ENCODE measurements at regions not wholly inside any gene's neighbourhood (a gene's known extent, or its start where the extent isn't known, plus 50 kb on each side); places are given as distances from the start of the nearest gene placed in this dataset.

GRCh38 chr7:46407125-46407524, 486.1 kb upstream of the IGFBP3 start:
- no peaks in the 10 kb centered on the region for H3K36me3 ChIP-seq
- DNase-seq (ENCODE audit: low spot score) = no peak
- WGBS = 35% methylated on average over 1 of the region's 1 CpG
- H3K4me1 ChIP-seq (replicated peaks) = no peaks in the 10 kb centered on the region
- H3K27me3 ChIP-seq (replicated peaks; ENCODE audit: insufficient read depth) = no peaks in the 10 kb centered on the region
- no peak for TF ChIP-seq POLR2A (IDR thresholded peaks at IDR 0.05)
- no peak for TF ChIP-seq CTCF (IDR thresholded peaks at IDR 0.05)
- no peak for TF ChIP-seq POLR2AphosphoS5 (IDR thresholded peaks at IDR 0.05)
- no peak overlapping the region for H3K27ac ChIP-seq
- H3K4me3 ChIP-seq = no peak overlapping the region
- intact Hi-C loops (cut with DNase I) = no loop called here
- H3K9me3 ChIP-seq = no peaks in the 10 kb centered on the region

GRCh38 chr7:46397591-46397990, 476.5 kb upstream of the IGFBP3 start:
- 62% methylated on average over 3 of the region's 3 CpGs for WGBS

GRCh38 chr7:46396481-46396880, 475.4 kb upstream of the IGFBP3 start:
- Histone ChIP-seq H3K9me3 (no peaks in the 10 kb centered on the region), H3K36me3 (no peaks in the 10 kb centered on the region), H3K4me3 (no peak overlapping the region), H3K4me1 (replicated peaks) (no peaks in the 10 kb centered on the region), H3K27me3 (replicated peaks; ENCODE audit: insufficient read depth) (no peaks in the 10 kb centered on the region), H3K27ac (no peak overlapping the region)
- 35% methylated on average over 7 of the region's 7 CpGs for WGBS
- TF ChIP-seq POLR2A (IDR thresholded peaks at IDR 0.05) (no peak), CTCF (IDR thresholded peaks at IDR 0.05) (no peak), POLR2AphosphoS5 (IDR thresholded peaks at IDR 0.05) (no peak)
- intact Hi-C loops (cut with DNase I) = no loop called here
- no peak for DNase-seq (ENCODE audit: low spot score)

More at GRCh38 chr7:46397591-46397990, 476.5 kb upstream of the IGFBP3 start:
- DNase-seq (ENCODE audit: low spot score) = no peak
- no peaks in the 10 kb centered on the region for H3K4me1 ChIP-seq (replicated peaks)
- H3K36me3 ChIP-seq = no peaks in the 10 kb centered on the region
- H3K27ac ChIP-seq = no peak overlapping the region
- no peak overlapping the region for H3K4me3 ChIP-seq
- no peak for TF ChIP-seq CTCF (IDR thresholded peaks at IDR 0.05)
- no peak for TF ChIP-seq POLR2A (IDR thresholded peaks at IDR 0.05)
- TF ChIP-seq POLR2AphosphoS5 (IDR thresholded peaks at IDR 0.05) = no peak
- H3K27me3 ChIP-seq (replicated peaks; ENCODE audit: insufficient read depth) = no peaks in the 10 kb centered on the region
- H3K9me3 ChIP-seq = no peaks in the 10 kb centered on the region
- intact Hi-C loops (cut with DNase I) = no loop called here

- Histone ChIP-seq H3K36me3 (no peaks in the 10 kb centered on the region), H3K4me1 (replicated peaks) (no peaks in the 10 kb centered on the region), H3K9me3 (no peaks in the 10 kb centered on the region), H3K4me3 (no peak overlapping the region), H3K27ac (no peak overlapping the region), H3K27me3 (replicated peaks; ENCODE audit: insufficient read depth) (no peaks in the 10 kb centered on the region)
- TF ChIP-seq POLR2A (IDR thresholded peaks at IDR 0.05) = no peak
- TF ChIP-seq CTCF (IDR thresholded peaks at IDR 0.05) = no peak
- no peak for TF ChIP-seq POLR2AphosphoS5 (IDR thresholded peaks at IDR 0.05)
- WGBS = 78% methylated on average over 3 of the region's 3 CpGs
- intact Hi-C loops (cut with DNase I) = loop anchor here (5.0 kb wide), 1 partner anchor 209 kb away; no protein-coding TSS in a partner anchor
- no peak for DNase-seq (ENCODE audit: low spot score)
Observed at GRCh38 chr7:46393142-46393541, 472.1 kb upstream of the IGFBP3 start.
